ENCODE measurements at regions not wholly inside any gene's neighbourhood (a gene's known extent, or its start where the extent isn't known, plus 50 kb on each side); places are given as distances from the start of the nearest gene placed in this dataset.

DNA sequence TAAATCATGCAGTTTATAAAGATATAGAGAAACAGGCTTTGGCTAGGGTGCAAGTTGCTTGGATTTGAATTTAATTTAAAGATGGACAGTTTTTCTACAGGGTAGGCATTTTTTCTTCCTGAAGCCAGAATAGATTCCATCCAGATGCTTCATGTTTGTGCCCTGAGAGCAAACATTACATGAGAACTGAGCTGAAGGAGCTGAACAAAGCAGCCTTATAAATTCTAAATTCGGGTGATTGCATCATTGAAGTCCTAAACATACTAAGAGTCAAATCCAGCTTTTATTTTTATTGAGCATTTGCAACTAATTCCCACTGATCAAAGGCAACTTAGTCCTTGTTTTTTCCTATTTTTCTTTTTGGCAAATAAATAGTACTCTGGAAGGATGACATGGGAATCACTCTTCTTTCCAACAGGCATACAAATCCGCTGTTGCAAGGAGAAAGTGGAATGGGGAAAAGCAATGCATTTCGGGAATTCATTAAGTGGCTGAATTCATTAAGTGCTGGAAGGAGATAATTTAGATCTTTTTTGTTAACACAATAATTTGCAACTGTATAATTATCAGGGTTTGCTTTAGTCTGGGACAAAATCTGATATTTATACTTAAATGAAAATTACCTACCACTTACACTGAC lies 828.0 kb downstream of the SLC4A3 start:
- TF ChIP-seq ZNF214 (tag by site-specific recombination; IDR thresholded peaks at IDR 0.05; ENCODE audit: borderline replicate concordance), result no peak
- TF ChIP-seq ZNF248 (tag by site-specific recombination; IDR thresholded peaks at IDR 0.05), result no peak
- no peak for TF ChIP-seq ZNF561 (tag by site-specific recombination; IDR thresholded peaks at IDR 0.05; ENCODE audit: borderline replicate concordance)
- TF ChIP-seq ZEB2 (tag by site-specific recombination; IDR thresholded peaks at IDR 0.05), result no peak
- TF ChIP-seq, protein P1, sequence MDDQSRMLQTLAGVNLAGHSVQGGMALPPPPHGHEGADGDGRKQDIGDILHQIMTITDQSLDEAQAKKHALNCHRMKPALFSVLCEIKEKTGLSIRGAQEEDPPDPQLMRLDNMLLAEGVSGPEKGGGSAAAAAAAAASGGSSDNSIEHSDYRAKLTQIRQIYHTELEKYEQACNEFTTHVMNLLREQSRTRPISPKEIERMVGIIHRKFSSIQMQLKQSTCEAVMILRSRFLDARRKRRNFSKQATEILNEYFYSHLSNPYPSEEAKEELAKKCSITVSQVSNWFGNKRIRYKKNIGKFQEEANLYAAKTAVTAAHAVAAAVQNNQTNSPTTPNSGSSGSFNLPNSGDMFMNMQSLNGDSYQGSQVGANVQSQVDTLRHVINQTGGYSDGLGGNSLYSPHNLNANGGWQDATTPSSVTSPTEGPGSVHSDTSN (CRISPR knock-in tag; IDR thresholded peaks at IDR 0.05), result no peak
- no peak for TF ChIP-seq ZNF548 (tag by site-specific recombination; IDR thresholded peaks at IDR 0.05)
- TF ChIP-seq, protein P2, sequence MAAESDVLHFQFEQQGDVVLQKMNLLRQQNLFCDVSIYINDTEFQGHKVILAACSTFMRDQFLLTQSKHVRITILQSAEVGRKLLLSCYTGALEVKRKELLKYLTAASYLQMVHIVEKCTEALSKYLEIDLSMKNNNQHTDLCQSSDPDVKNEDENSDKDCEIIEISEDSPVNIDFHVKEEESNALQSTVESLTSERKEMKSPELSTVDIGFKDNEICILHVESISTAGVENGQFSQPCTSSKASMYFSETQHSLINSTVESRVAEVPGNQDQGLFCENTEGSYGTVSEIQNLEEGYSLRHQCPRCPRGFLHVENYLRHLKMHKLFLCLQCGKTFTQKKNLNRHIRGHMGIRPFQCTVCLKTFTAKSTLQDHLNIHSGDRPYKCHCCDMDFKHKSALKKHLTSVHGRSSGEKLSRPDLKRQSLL (tag by site-specific recombination; IDR thresholded peaks at IDR 0.05), result no peak
- no peak for TF ChIP-seq WT1 (tag by site-specific recombination; IDR thresholded peaks at IDR 0.05)
- TF ChIP-seq ZNF2 (tag by site-specific recombination; IDR thresholded peaks at IDR 0.05), result no peak
- TF ChIP-seq, protein P3, sequence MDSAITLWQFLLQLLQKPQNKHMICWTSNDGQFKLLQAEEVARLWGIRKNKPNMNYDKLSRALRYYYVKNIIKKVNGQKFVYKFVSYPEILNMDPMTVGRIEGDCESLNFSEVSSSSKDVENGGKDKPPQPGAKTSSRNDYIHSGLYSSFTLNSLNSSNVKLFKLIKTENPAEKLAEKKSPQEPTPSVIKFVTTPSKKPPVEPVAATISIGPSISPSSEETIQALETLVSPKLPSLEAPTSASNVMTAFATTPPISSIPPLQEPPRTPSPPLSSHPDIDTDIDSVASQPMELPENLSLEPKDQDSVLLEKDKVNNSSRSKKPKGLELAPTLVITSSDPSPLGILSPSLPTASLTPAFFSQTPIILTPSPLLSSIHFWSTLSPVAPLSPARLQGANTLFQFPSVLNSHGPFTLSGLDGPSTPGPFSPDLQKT (IDR thresholded peaks at IDR 0.05; ENCODE audit: borderline replicate concordance, low read depth, low read length), result no peak
- TF ChIP-seq ZNF585B (tag by site-specific recombination; IDR thresholded peaks at IDR 0.05), result no peak
- no peak for TF ChIP-seq SETDB1 (IDR thresholded peaks at IDR 0.05; ENCODE audit: insufficient read length, low read length)
- no peak for TF ChIP-seq ZNF571 (tag by site-specific recombination; IDR thresholded peaks at IDR 0.05)
- no peak for TF ChIP-seq ZNF302 (tag by site-specific recombination; IDR thresholded peaks at IDR 0.05; ENCODE audit: low read depth)
- Histone ChIP-seq H3K4me3 (ENCODE audit: low read depth, low read length) (no peak overlapping the region), H3K4me1 (ENCODE audit: control insufficient read depth, insufficient read depth, low read length) (no peaks in the 10 kb centered on the region), H3K9me3 (ENCODE audit: control insufficient read depth, insufficient read depth, low read depth, low read length) (no peaks in the 10 kb centered on the region), H3K36me3 (ENCODE audit: control insufficient read depth in 2 of 2, insufficient read depth in 1 of 2, low read length in 2 of 2) (no peaks in the 10 kb centered on the region), H3K27ac (ENCODE audit: extremely low read depth, low read depth, low read length) (no peak overlapping the region)
- CTCF ChIA-PET, result interaction anchor here (1.2 kb wide), 1 partner anchor 458 kb away, joined by 3 read pairs; no protein-coding TSS in a partner anchor
- POLR2A ChIA-PET, result no interaction called here

DNA sequence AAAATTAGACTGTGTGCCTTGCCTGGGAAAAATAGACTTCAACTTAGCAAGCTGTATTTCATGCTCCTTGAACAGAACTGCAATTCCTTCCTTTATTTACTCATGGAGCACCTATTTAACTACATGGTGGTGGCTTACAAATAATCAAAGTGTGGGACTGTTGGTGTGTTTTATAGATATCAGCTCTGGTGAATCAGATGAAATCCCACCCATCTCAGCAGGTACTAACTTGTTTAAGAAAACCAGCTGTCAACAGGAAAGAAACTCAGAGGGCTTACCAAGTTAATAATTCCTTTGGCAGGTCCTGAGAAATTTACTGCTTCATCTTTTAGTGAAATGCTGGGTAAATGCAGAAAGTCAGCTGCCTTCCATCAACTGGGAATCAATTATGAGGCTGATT lies 830.6 kb downstream of the SLC4A3 start:
- Histone ChIP-seq H3K4me1 (ENCODE audit: control insufficient read depth, insufficient read depth, low read length) (no peaks in the 10 kb centered on the region), H3K9me3 (ENCODE audit: control insufficient read depth, insufficient read depth, low read depth, low read length) (no peaks in the 10 kb centered on the region), H3K4me3 (ENCODE audit: low read depth, low read length) (no peak overlapping the region), H3K36me3 (ENCODE audit: control insufficient read depth in 2 of 2, insufficient read depth in 1 of 2, low read length in 2 of 2) (no peaks in the 10 kb centered on the region), H3K27ac (ENCODE audit: extremely low read depth, low read depth, low read length) (no peak overlapping the region)
- CTCF ChIA-PET, result no interaction called here
- TF ChIP-seq KLF16 (tag by site-specific recombination; IDR thresholded peaks at IDR 0.05), result no peak
- TF ChIP-seq, protein P4, sequence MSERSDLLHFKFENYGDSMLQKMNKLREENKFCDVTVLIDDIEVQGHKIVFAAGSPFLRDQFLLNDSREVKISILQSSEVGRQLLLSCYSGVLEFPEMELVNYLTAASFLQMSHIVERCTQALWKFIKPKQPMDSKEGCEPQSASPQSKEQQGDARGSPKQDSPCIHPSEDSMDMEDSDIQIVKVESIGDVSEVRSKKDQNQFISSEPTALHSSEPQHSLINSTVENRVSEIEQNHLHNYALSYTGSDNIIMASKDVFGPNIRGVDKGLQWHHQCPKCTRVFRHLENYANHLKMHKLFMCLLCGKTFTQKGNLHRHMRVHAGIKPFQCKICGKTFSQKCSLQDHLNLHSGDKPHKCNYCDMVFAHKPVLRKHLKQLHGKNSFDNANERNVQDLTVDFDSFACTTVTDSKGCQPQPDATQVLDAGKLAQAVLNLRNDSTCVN (tag by site-specific recombination; optimal IDR thresholded peaks at IDR 0.05), result no peak
- TF ChIP-seq ZNF394 (tag by site-specific recombination; IDR thresholded peaks at IDR 0.05; ENCODE audit: borderline replicate concordance), result no peak
- POLR2A ChIA-PET, result no interaction called here
